Loucy (cell line): ENCODE measurements at regions not wholly inside any gene's neighbourhood (a gene's known extent, or its start where the extent isn't known, plus 50 kb on each side); places are given as distances from the start of the nearest gene placed in this dataset.

Experiments used
- CTCF ChIP-seq: fragments of 200-600 bp; sonication (generic); conservative IDR thresholded peaks from 2 replicates; pipeline ENCODE4 v1.5.1; 2014; ENCODE audit warnings: mild to moderate bottlenecking, antibody characterized with exemption, low read length
- EZH2phosphoT487 ChIP-seq: fragments of 200-600 bp; IDR thresholded peaks from 2 replicates; pipeline ENCODE4 v1.6.1; 2018; ENCODE audit warnings: antibody characterized with exemption, mild to moderate bottlenecking, moderate library complexity, borderline replicate concordance

GRCh38 chr9:90457386-90458190 lies 185.0 kb downstream of the DIRAS2 start:
- TF ChIP-seq CTCF (no peak), EZH2phosphoT487 (no peak)
